Posterior vena cava (tissue), 2 donors: ENCODE measurements at regions not wholly inside any gene's neighbourhood (a gene's known extent, or its start where the extent isn't known, plus 50 kb on each side); places are given as distances from the start of the nearest gene placed in this dataset.

Source experiments
- DNase-seq: peaks from one replicate; pipeline ENCODE4 v3.0.0-alpha.2; 2020; ENCODE audit warnings: low spot score
- intact Hi-C, 2 donors: fragments of 100-400 bp; cut with DNase I; formaldehyde crosslinking; loops; one replicate each; pipeline versions ENCODE4 v1.14.1 to v1.14.2; 2022 to 2023
- donor health status: DM: yes; HTN: yes; CAD: no.
- donor health status: DM: yes; HTN: yes; CAD: no.

DNA sequence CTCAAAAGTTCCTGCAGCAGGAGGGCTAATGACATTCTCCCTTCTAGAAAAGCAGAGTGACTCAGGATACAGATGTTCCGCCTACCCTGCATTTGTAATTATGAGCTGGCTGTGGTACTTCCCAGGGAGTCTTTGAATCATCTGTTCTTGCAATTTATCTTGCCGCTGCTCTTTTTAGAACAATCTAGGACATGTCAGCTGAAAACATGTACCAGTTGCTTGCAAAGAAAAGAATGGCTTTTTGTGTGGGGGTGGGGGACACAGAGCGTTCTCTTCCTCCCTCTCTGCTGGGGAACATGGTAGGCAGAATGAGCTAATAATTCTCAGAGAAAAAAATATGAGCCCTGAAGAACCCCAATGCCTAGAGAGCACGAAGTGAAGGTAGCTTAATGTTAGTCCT is 51.7 kb upstream of the TUT7 start:
- intact Hi-C loops = no loop called here
- DNase-seq = no peak

DNA sequence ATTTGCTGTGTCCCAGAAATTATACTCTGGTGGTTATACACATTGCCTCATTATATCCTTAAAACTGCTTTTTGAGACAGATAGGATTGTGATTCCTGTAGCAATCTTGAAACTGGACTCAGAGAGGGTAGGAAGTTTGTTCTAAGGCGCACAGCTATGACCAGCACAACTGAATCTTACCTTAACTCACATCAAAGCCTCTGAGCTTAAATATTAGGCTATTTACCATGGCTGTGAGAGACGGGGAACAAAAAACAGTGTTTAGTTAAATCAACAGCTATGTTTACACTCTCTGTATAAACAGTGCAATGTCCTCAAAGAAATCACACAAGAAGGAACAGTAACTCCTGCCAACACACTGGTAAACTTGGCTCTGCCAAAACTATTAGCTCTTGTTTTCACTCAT is 50.9 kb upstream of the TUT7 start:
- intact Hi-C loops = no loop called here

More for the DNA sequence above, 50.9 kb upstream of the TUT7 start:
- no peak for DNase-seq
